ENCODE measurements at regions not wholly inside any gene's neighbourhood (a gene's known extent, or its start where the extent isn't known, plus 50 kb on each side); places are given as distances from the start of the nearest gene placed in this dataset.

DNA sequence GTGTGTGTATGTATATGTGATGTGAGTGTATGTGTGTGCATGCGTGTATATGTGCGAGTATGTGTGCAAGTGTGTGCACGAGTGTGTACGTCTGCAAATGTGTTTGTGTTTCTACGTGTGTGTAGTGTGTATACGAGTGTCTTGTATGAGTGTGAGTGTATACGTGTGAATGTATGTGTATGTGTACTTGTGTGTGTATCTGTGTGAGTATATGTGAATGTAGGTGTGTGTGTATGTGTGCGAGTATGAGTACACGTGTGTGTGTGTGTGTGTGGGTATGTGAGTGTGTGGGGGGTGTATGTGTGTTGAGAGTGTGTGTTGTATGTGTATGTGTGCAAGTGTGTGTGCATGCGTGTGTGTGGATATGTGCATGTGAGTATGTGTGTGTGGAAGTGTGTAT is 602.0 kb upstream of the CDH4 start:
- FAIRE-seq (no peak), DNase-seq (ENCODE audit: insufficient read length, low spot score) (no peak)
- no peak for TF ChIP-seq POU2F2 (IDR thresholded peaks at IDR 0.05; ENCODE audit: low read depth, low read length)
- no peak for TF ChIP-seq POLR2AphosphoS5 (IDR thresholded peaks at IDR 0.05; ENCODE audit: low read depth, low read length)
- no peak for TF ChIP-seq POLR2A (IDR thresholded peaks at IDR 0.05; ENCODE audit: low read depth, low read length)
- TF ChIP-seq SPI1 (IDR thresholded peaks at IDR 0.05; ENCODE audit: low read depth, low read length), result no peak
- TF ChIP-seq PAX5 (IDR thresholded peaks at IDR 0.05; ENCODE audit: insufficient read depth, low read length, severe bottlenecking), result no peak
- no peak for TF ChIP-seq TAF1 (IDR thresholded peaks at IDR 0.05; ENCODE audit: low read depth, low read length)

DNA sequence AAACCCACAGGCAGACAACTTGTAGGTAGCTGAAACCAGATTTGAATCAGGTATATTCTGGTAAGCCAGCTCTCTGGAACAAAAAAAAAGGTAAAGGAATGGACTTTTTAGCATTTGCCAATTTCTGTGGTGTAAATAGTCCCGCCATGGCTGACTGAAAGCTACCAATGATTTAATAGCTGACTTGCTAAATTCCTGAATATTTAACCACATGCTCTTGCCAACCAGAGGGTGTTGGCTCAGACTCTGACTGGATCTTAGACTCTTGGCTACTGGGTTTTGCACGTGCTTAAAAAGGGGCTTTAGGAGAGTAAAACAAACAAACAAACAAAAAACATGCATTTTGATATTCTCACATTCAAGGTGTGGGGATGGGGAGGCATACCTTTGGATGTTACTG is 600.0 kb upstream of the CDH4 start:
- no peak for TF ChIP-seq PAX5 (IDR thresholded peaks at IDR 0.05; ENCODE audit: insufficient read depth, low read length, severe bottlenecking)
- TF ChIP-seq POLR2A (IDR thresholded peaks at IDR 0.05; ENCODE audit: low read depth, low read length), result no peak
- no peak for TF ChIP-seq SPI1 (IDR thresholded peaks at IDR 0.05; ENCODE audit: low read depth, low read length)
- no peak for TF ChIP-seq POU2F2 (IDR thresholded peaks at IDR 0.05; ENCODE audit: low read depth, low read length)
- TF ChIP-seq TAF1 (IDR thresholded peaks at IDR 0.05; ENCODE audit: low read depth, low read length), result no peak
- TF ChIP-seq POLR2AphosphoS5 (IDR thresholded peaks at IDR 0.05; ENCODE audit: low read depth, low read length), result no peak
- DNase-seq (ENCODE audit: insufficient read length, low spot score) (no peak), FAIRE-seq (no peak)

DNA sequence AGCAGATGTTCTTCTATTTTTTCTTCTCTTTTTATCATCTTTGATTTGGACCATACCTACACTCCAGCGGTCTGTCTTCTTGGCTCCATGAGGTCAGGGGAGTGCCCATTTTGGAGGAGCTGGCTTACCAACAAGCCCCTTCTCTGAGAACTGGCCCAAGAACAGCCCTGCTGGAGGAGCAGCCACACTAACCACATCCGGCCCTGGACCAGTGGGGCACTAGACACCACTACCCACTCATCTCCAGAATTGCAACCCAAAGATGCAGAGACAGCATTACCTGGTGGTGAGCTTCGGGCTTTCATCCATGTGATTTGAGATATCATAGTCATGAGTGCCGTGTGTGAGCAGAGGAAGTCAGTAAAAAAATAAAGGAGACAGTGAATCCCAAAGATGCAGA is 599.4 kb upstream of the CDH4 start:
- DNase-seq (ENCODE audit: insufficient read length, low spot score) (no peak), FAIRE-seq (no peak)
- TF ChIP-seq POU2F2 (IDR thresholded peaks at IDR 0.05; ENCODE audit: low read depth, low read length), result no peak
- no peak for TF ChIP-seq POLR2A (IDR thresholded peaks at IDR 0.05; ENCODE audit: low read depth, low read length)
- no peak for TF ChIP-seq TAF1 (IDR thresholded peaks at IDR 0.05; ENCODE audit: low read depth, low read length)
- no peak for TF ChIP-seq POLR2AphosphoS5 (IDR thresholded peaks at IDR 0.05; ENCODE audit: low read depth, low read length)
- TF ChIP-seq PAX5 (IDR thresholded peaks at IDR 0.05; ENCODE audit: insufficient read depth, low read length, severe bottlenecking), result no peak
- no peak for TF ChIP-seq SPI1 (IDR thresholded peaks at IDR 0.05; ENCODE audit: low read depth, low read length)

DNA sequence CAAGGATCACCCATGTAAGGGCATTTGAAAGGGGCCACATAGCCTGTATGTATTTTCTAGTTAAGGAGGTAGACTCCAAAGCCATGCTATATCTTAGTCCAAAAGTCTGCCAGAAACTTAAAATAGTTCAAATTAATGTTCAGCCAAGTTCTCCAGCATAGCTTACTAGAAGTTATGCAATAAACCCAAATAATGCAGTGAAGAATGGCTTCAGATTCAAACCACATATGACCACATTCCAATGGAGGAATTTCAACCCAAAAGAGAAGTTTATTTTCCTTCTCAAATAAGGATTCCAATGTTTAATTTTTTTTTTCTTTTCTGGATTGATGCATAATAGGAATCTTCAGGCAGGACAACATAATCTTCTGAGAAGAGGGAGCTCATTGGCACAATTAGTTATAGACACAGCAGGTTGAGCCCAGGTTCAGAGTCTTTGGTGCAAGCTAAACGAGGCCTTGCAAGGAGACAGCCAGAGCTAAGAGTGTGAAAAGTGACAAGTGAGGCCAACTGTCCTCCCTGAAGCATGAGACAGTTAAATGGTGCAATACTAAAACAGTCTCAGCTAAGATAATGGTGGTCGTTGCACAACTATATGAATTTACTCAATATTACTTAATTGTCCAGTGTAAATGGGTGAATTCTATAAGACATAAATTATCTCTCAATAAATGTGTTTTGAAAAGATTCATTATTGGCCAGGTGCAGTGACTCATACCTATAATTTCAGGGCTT is 598.8 kb upstream of the CDH4 start:
- FAIRE-seq, result no peak
- TF ChIP-seq TAF1 (IDR thresholded peaks at IDR 0.05; ENCODE audit: low read depth, low read length) (no peak), SPI1 (IDR thresholded peaks at IDR 0.05; ENCODE audit: low read depth, low read length) (no peak), PAX5 (IDR thresholded peaks at IDR 0.05; ENCODE audit: insufficient read depth, low read length, severe bottlenecking) (no peak), POLR2AphosphoS5 (IDR thresholded peaks at IDR 0.05; ENCODE audit: low read depth, low read length) (no peak), POLR2A (IDR thresholded peaks at IDR 0.05; ENCODE audit: low read depth, low read length) (no peak), POU2F2 (IDR thresholded peaks at IDR 0.05; ENCODE audit: low read depth, low read length) (no peak)

DNA sequence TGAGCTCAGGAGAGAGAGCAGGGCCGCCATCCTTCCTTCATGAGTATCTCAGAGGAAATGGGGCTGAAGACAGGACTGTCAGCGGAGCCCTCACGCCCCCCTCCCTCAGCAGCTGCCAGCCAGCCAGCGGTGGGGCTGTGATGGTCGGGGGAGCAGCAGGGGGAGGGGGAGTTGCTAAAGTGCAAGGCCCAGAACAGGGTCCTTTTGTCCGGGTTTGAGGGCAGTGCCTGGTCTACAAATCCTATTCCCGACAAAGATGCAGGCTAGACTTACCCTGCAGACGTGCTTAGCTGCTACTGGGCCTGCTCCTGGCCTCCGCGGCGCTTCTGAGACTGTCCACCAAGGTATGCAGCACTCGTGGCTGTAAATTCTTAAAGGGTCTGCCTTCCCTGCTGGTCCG is 593.4 kb upstream of the CDH4 start:
- no peak for FAIRE-seq
- DNase-seq (ENCODE audit: insufficient read length, low spot score), result no peak
- TF ChIP-seq SPI1 (IDR thresholded peaks at IDR 0.05; ENCODE audit: low read depth, low read length) (no peak), TAF1 (IDR thresholded peaks at IDR 0.05; ENCODE audit: low read depth, low read length) (no peak), POLR2A (IDR thresholded peaks at IDR 0.05; ENCODE audit: low read depth, low read length) (no peak), POLR2AphosphoS5 (IDR thresholded peaks at IDR 0.05; ENCODE audit: low read depth, low read length) (no peak), POU2F2 (IDR thresholded peaks at IDR 0.05; ENCODE audit: low read depth, low read length) (no peak), PAX5 (IDR thresholded peaks at IDR 0.05; ENCODE audit: insufficient read depth, low read length, severe bottlenecking) (no peak)

More for the DNA sequence above, 598.8 kb upstream of the CDH4 start:
- no peak for DNase-seq (ENCODE audit: insufficient read length, low spot score)

DNA sequence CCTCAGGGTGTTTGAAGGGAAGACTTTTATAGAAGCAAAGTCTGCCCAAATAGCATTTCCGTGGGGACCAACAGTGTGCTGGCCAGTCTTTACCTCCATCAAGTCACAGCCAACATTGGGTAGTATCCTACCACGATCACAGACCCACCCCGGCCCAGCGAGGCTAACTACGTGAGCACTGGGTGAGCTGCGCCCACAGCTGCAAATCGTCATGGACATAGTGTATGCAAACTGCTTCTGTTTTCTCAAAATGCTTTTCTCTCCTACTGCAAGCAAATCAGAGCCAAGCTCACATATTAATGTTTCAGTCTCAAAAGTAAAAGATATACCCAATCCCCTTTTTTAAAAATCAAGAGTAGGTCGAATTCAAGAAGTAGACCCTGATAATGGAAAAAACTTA is 592.8 kb upstream of the CDH4 start:
- no peak for DNase-seq (ENCODE audit: insufficient read length, low spot score)

DNA sequence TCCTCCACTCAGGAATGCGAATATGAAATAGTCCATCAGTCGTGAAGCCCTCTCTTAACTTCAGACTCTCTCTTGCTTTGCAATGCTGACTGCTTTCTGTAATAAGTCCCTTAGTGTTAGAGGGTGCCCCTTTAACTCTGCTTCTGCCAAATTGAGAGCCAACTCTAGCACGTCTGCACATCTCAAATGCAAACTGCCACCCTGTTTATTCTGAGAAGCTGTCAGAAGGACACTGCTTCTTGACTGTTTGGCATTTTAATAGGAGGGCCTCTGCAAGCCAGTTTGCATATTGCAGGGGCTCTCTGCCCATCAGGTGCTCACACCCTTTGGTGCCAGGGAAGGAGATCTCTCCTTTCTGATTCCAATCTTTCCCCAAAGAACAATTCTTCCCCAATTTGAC is 589.8 kb upstream of the CDH4 start:
- DNase-seq (ENCODE audit: insufficient read length, low spot score) (no peak), FAIRE-seq (no peak)
- no peak for TF ChIP-seq POU2F2 (IDR thresholded peaks at IDR 0.05; ENCODE audit: low read depth, low read length)
- no peak for TF ChIP-seq SPI1 (IDR thresholded peaks at IDR 0.05; ENCODE audit: low read depth, low read length)

More for the DNA sequence above, 592.8 kb upstream of the CDH4 start:
- TF ChIP-seq PAX5 (IDR thresholded peaks at IDR 0.05; ENCODE audit: insufficient read depth, low read length, severe bottlenecking) (no peak), TAF1 (IDR thresholded peaks at IDR 0.05; ENCODE audit: low read depth, low read length) (no peak), SPI1 (IDR thresholded peaks at IDR 0.05; ENCODE audit: low read depth, low read length) (no peak), POU2F2 (IDR thresholded peaks at IDR 0.05; ENCODE audit: low read depth, low read length) (no peak), POLR2A (IDR thresholded peaks at IDR 0.05; ENCODE audit: low read depth, low read length) (no peak), POLR2AphosphoS5 (IDR thresholded peaks at IDR 0.05; ENCODE audit: low read depth, low read length) (no peak)
- FAIRE-seq, result no peak

DNA sequence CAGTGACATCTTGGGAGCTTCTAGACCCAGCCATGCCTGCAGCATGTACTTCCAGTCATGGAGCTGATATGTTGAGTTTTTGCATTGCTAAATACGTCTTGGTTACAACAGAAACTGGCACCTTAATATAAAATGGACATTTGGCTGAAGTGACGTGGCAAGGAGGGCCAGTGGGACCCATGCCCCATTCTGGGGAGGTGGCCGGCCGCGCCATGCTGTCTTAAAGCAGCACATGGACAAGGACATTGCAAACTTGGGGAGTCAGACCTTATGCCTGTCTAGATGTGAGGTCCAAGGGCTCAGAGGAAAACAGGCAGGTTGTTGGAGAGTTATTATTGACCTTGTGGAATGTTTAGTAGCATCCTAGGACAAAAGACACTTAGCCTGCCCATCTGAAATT is 588.0 kb upstream of the CDH4 start:
- FAIRE-seq (no peak), DNase-seq (ENCODE audit: insufficient read length, low spot score) (no peak)
- no peak for TF ChIP-seq PAX5 (IDR thresholded peaks at IDR 0.05; ENCODE audit: insufficient read depth, low read length, severe bottlenecking)
- no peak for TF ChIP-seq POU2F2 (IDR thresholded peaks at IDR 0.05; ENCODE audit: low read depth, low read length)
- no peak for TF ChIP-seq SPI1 (IDR thresholded peaks at IDR 0.05; ENCODE audit: low read depth, low read length)
- no peak for TF ChIP-seq POLR2AphosphoS5 (IDR thresholded peaks at IDR 0.05; ENCODE audit: low read depth, low read length)
- TF ChIP-seq TAF1 (IDR thresholded peaks at IDR 0.05; ENCODE audit: low read depth, low read length), result no peak
- no peak for TF ChIP-seq POLR2A (IDR thresholded peaks at IDR 0.05; ENCODE audit: low read depth, low read length)

DNA sequence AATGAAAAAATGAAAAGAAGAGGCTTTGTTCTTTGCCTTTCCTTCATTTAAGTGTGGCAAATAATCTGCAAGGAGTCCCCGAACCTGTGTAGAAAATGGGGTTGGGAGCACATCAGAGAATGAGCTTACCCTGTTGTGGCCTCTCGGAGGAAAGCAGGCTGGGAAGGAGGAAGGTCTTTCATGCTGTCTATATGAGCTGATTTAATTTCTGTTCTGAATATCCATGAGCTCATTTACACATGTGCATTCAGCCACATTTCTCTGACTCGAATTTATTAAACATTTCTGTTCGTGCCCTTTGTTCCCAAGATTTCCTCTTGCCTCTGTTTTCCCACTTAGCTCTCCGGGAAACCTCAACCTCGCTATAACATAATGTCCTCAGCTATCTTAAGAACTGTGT is 584.4 kb upstream of the CDH4 start:
- FAIRE-seq, result no peak
- DNase-seq (ENCODE audit: insufficient read length, low spot score), result no peak

DNA sequence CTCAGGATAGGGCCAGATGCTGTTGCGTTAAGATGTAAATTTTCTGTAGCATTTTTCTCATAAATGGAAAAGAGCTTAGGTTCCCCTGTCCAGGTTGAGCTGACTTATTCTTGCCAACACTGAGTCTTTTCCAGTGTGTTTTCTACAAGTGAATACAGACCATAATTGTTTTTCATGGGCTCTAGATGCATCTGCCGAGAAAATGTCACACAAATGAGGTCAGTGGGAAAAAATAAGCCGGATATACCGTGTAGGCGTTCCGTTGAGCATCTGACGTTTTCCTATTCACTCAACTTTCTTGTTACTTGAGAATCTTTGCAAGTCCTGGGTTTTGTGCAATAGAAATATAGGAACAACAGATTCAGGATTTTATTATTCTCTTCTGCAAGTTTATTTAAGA is 582.9 kb upstream of the CDH4 start:
- DNase-seq (ENCODE audit: insufficient read length, low spot score), result no peak
- no peak for TF ChIP-seq PAX5 (IDR thresholded peaks at IDR 0.05; ENCODE audit: insufficient read depth, low read length, severe bottlenecking)
- FAIRE-seq, result no peak

More for the DNA sequence above, 584.4 kb upstream of the CDH4 start:
- TF ChIP-seq POLR2AphosphoS5 (IDR thresholded peaks at IDR 0.05; ENCODE audit: low read depth, low read length) (no peak), POLR2A (IDR thresholded peaks at IDR 0.05; ENCODE audit: low read depth, low read length) (no peak), PAX5 (IDR thresholded peaks at IDR 0.05; ENCODE audit: insufficient read depth, low read length, severe bottlenecking) (no peak), TAF1 (IDR thresholded peaks at IDR 0.05; ENCODE audit: low read depth, low read length) (no peak), POU2F2 (IDR thresholded peaks at IDR 0.05; ENCODE audit: low read depth, low read length) (no peak), SPI1 (IDR thresholded peaks at IDR 0.05; ENCODE audit: low read depth, low read length) (no peak)

All from GM12891 (cell line).